Testis (tissue), 2 donors: ENCODE measurements at regions not wholly inside any gene's neighbourhood (a gene's known extent, or its start where the extent isn't known, plus 50 kb on each side); places are given as distances from the start of the nearest gene placed in this dataset.

Experiments
- CTCF ChIP-seq, 3 experiments: fragments of 450-650 bp in 2 of 3; fragments of 200-600 bp in 1 of 3; sonication (generic) in 1 of 3; IDR thresholded peaks; one replicate each; pipeline ENCODE4 v1.5.1; 2016 to 2019; ENCODE audit warnings: antibody characterized with exemption in 3 of 3, mild to moderate bottlenecking in 2 of 3, moderate library complexity in 1 of 3
- POLR2A ChIP-seq: fragments of 450-650 bp; IDR thresholded peaks from one replicate; pipeline ENCODE4 v1.6.1; 2017; ENCODE audit warnings: antibody characterized with exemption, mild to moderate bottlenecking, moderate library complexity

DNA sequence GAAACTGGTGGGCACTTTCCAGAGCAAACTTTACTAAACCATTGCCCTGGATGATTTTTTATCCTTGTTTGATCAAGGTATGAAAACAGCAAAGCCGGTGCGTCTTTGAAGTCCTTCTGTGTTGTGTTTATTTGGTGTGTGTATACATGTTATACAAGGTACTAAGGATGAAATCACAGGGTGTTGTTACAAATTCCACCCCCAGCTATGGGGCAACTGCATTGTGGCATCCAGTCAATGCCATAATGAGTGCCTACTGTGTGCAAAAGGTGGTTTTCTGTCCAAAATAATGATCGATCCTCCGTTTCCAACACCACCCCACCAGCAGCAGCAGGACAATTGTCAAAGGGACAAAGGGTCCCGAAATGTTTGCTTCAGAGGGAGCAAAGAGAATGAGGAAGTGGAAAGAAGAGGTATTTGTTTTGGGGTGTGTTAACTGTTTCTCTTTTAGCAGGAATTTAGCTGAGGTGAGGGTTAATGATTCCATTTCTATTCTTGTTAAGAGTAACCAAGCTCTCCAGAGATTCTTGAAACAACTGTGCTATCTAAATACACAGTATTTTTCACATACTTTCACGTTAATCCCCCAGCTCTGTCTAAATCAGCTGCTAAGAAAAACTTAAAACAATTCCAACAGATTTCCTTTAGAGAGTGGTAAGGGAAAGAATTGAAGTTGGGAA, 568.7 kb upstream of the KLF4 start:
- TF ChIP-seq CTCF (IDR thresholded peaks at IDR 0.05) (no peak), POLR2A (no peak)
